ENCODE measurements at regions not wholly inside any gene's neighbourhood (a gene's known extent, or its start where the extent isn't known, plus 50 kb on each side); places are given as distances from the start of the nearest gene placed in this dataset.

DNA sequence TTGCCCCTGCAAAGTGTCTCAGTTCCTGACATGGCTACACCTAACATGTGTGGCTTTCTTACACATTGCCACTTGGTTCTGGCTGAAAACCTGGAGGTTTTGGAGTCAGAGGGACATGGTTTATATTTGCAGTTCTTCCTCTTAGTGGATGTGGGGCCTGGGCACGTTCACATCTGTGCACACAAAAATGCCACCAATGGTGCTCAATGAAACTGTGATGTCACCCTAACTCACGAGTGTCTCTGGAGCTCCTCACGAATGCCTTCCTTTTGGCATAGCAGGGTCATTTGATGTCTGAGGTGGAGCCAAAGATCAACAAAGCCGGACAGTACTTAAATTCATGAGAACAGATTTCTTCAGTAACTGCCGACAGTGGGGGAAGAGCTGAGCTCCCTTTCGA, 231.7 kb upstream of the HS6ST1 start:
- no peak overlapping the region for H3K27ac ChIP-seq
- H3K4me3 ChIP-seq = no peak overlapping the region
- no peaks in the 10 kb centered on the region for H3K36me3 ChIP-seq
- no peaks in the 10 kb centered on the region for H3K4me1 ChIP-seq
- H3K9me3 ChIP-seq = no peaks in the 10 kb centered on the region
- intact Hi-C loops (cut with DNase I) = no loop called here
- no peak for DNase-seq
- no peak for ATAC-seq
- TF ChIP-seq, protein P1, sequence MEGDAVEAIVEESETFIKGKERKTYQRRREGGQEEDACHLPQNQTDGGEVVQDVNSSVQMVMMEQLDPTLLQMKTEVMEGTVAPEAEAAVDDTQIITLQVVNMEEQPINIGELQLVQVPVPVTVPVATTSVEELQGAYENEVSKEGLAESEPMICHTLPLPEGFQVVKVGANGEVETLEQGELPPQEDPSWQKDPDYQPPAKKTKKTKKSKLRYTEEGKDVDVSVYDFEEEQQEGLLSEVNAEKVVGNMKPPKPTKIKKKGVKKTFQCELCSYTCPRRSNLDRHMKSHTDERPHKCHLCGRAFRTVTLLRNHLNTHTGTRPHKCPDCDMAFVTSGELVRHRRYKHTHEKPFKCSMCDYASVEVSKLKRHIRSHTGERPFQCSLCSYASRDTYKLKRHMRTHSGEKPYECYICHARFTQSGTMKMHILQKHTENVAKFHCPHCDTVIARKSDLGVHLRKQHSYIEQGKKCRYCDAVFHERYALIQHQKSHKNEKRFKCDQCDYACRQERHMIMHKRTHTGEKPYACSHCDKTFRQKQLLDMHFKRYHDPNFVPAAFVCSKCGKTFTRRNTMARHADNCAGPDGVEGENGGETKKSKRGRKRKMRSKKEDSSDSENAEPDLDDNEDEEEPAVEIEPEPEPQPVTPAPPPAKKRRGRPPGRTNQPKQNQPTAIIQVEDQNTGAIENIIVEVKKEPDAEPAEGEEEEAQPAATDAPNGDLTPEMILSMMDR (IDR thresholded peaks at IDR 0.05) = no peak
- no peaks in the 10 kb centered on the region for H3K27me3 ChIP-seq

DNA sequence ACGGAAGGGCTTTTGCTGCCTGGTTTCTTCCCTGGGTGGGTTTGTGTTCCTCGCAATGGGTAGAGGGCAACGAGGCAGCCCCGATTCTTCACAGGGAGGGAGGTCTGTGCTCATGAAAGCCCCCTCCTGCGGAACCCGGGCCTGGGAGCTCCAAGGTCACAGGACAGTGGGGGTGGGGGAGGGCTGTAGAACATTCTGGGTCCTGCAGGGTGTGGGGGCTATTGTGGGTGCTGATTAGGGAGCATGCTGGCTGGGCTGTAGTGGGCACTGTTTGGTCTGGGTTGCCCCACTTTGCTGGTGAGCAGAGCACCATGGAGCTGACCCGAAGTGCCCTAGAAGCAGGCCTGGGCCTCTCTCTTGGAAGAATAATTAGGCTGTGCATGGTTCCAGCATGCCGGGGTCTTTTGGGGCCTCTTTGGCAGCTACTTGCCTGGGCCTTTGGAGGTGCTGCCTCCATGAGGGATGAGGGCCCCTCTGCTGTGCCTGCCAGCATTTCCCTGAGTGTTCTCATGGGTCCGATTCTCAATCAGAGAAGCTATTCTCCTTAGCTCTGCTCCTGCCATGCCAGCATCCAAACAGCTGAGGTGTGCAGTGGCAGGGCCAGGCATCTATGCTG, 232.2 kb upstream of the HS6ST1 start:
- H3K27me3 ChIP-seq = no peaks in the 10 kb centered on the region
- no peak overlapping the region for H3K27ac ChIP-seq
- no peaks in the 10 kb centered on the region for H3K9me3 ChIP-seq
- H3K4me3 ChIP-seq = no peak overlapping the region
- TF ChIP-seq, protein P1 (IDR thresholded peaks at IDR 0.05) = no peak
- H3K4me1 ChIP-seq = no peaks in the 10 kb centered on the region
- intact Hi-C loops (cut with DNase I) = no loop called here
- DNase-seq (no peak), ATAC-seq (no peak)
- H3K36me3 ChIP-seq = no peaks in the 10 kb centered on the region

DNA sequence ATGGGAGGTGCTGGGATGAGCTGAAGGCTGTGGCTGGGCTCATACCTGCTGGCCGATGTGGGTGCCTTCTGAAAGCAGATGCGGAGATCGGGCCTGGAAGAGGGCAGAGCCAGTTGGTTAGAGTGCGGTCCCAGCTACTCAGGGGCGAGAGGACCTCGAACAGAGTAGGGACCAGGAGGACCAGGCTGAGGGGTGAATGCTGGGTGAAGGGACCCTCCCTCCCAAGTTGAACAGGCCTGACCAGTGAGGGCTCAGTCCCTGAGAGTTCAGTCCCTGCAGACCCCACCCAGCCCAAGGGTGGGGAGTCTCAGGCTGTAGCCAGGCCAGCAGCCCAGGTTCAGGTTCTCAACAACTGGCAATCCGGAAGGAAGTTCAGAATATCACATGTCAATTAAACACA, 232.8 kb upstream of the HS6ST1 start:
- TF ChIP-seq, protein P1 (IDR thresholded peaks at IDR 0.05) = no peak
- no peak for DNase-seq

DNA sequence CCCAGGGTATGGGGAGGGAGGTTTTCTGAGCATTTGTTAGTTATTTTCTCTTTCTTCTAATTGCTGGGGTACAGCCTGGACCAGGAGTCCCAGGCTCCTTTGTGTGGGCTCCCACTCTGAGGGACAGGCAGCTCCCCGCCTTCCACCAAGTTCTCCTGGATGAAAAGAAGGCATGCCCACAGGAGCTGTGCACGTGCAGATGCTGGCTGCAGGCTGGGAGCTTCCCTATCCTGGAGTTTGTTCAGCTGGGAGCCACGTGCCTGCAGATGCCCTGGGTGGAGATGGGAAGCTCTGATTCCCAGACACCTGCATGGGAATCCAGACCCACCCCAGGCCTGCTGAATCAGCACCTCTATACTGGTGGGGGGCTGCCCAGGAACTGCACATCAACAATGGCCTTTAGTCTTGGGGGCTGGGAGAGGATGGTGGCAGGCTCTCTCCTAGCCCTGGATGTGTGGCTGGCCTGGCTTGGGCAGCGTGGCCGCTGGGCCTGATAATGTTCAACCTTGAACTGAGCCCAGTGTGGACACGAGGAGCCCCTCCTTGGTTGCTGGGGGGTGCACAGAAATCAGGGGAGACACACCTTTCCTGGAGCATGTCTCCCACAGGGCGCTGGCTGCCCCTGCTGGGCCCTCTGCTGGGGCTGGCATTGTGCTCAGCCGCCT, 233.6 kb upstream of the HS6ST1 start:
- Histone ChIP-seq H3K4me3 (no peak overlapping the region), H3K9me3 (no peaks in the 10 kb centered on the region), H3K27me3 (no peaks in the 10 kb centered on the region), H3K27ac (no peak overlapping the region), H3K4me1 (no peaks in the 10 kb centered on the region), H3K36me3 (no peaks in the 10 kb centered on the region)
- TF ChIP-seq, protein P1 (IDR thresholded peaks at IDR 0.05) = no peak
- DNase-seq (no peak), ATAC-seq (no peak)
- intact Hi-C loops (cut with DNase I) = no loop called here

More for the DNA sequence above, 232.8 kb upstream of the HS6ST1 start:
- no peaks in the 10 kb centered on the region for H3K27me3 ChIP-seq
- intact Hi-C loops (cut with DNase I) = no loop called here
- no peak overlapping the region for H3K27ac ChIP-seq
- H3K4me1 ChIP-seq = no peaks in the 10 kb centered on the region
- H3K4me3 ChIP-seq = no peak overlapping the region
- no peak for ATAC-seq
- no peaks in the 10 kb centered on the region for H3K36me3 ChIP-seq
- no peaks in the 10 kb centered on the region for H3K9me3 ChIP-seq

DNA sequence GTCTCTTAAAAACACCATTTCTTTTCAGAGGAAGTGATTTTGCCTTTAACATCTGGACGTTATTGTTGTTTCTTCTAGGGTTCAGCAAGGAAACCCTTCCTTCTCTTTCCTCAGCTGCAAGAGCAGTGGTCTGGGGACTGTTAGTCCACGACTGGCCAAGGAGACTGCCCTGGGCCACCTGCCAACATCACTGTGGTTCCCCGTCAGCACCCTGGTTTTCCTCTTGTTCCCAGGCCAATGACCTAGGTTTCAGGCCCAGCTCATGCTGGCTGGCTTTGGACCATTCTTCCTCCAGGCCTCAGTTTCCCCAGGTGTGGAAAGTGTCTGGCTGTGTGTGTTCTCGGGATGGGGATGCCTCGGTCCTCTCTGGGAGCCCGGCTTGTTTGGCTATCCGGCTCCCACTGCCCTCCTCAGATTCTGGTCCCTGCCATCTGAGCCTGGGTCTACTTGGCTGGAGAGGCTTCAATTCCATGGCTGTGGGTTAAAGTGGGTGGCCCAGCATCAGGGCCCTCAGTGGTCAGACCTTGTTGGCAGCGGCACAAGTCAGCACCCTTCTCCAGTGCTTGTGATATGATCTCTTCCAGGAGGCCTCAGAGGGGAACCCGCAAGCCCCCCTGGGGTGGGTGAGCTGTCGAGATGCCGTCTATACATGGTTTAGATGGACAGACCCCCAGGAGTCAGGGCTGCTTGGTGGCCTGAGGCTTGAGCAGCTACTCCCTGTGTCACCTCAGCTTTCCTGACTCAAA, 234.3 kb upstream of the HS6ST1 start:
- Histone ChIP-seq H3K27me3 (no peaks in the 10 kb centered on the region), H3K4me3 (no peak overlapping the region), H3K36me3 (no peaks in the 10 kb centered on the region), H3K4me1 (no peaks in the 10 kb centered on the region), H3K27ac (no peak overlapping the region), H3K9me3 (no peaks in the 10 kb centered on the region)
- DNase-seq (no peak), ATAC-seq (no peak)
- TF ChIP-seq, protein P1 (IDR thresholded peaks at IDR 0.05) = no peak
- intact Hi-C loops (cut with DNase I) = no loop called here
